ENCODE measurements at regions not wholly inside any gene's neighbourhood (a gene's known extent, or its start where the extent isn't known, plus 50 kb on each side); places are given as distances from the start of the nearest gene placed in this dataset.

- Histone ChIP-seq H3K36me3 (ENCODE audit: control insufficient read depth in 1 of 2, insufficient read depth in 2 of 2, low read depth in 1 of 2, low read length in 2 of 2) (no peaks in the 10 kb centered on the region), H2AFZ (ENCODE audit: low read depth, low read length) (no peak overlapping the region), H3K27me3 (ENCODE audit: control insufficient read depth in 1 of 2, insufficient read depth in 1 of 2, low read length in 2 of 2) (no peaks in the 10 kb centered on the region), H3K4ac (ENCODE audit: low read depth in 1 of 2, low read length in 2 of 2) (no peak overlapping the region), H2BK12ac (ENCODE audit: low read length in 2 of 2) (no peak overlapping the region), H3K27ac (ENCODE audit: low read length, poor library complexity, severe bottlenecking) (no peak overlapping the region), H2BK15ac (ENCODE audit: low read depth, poor library complexity, severe bottlenecking) (no peak overlapping the region), H3K23ac (ENCODE audit: low read length in 2 of 2) (no peak overlapping the region), H3K14ac (ENCODE audit: low read length in 2 of 2) (no peak overlapping the region), H2AK5ac (ENCODE audit: low read length, severe bottlenecking) (no peak overlapping the region), H4K91ac (ENCODE audit: low read length) (no peak overlapping the region), H4K8ac (ENCODE audit: low read length) (no peak overlapping the region), H3K4me3 (ENCODE audit: insufficient read depth in 1 of 2, low read depth in 1 of 2, low read length in 2 of 2) (no peak overlapping the region), H3K18ac (ENCODE audit: low read depth in 1 of 2, low read length in 2 of 2) (no peak overlapping the region), H2BK120ac (ENCODE audit: low read depth, low read length) (no peak overlapping the region), H3K79me1 (replicated peaks; ENCODE audit: low read length, poor library complexity, severe bottlenecking) (no peaks in the 10 kb centered on the region), H2BK5ac (ENCODE audit: low read depth, low read length, poor library complexity, severe bottlenecking) (no peak overlapping the region), H3K4me2 (ENCODE audit: low read length, poor library complexity, severe bottlenecking) (no peak overlapping the region), H3K9ac (ENCODE audit: low read length) (no peak overlapping the region), H3K9me3 (ENCODE audit: control insufficient read depth, low read length) (peaks cover 3% of the 10 kb centered on the region), H3K4me1 (ENCODE audit: control insufficient read depth, insufficient read depth, low read depth, low read length) (no peaks in the 10 kb centered on the region)
- 83% methylated on average over 2 of the region's 2 CpGs for WGBS
- DNase-seq, result no peak
These were observed 338.7 kb upstream of the SMC2 start for GRCh38 chr9:103755441-103755840.

GRCh38 chr9:103755986-103756385, 338.1 kb upstream of the SMC2 start:
- DNase-seq, result no peak
- no peaks in the 10 kb centered on the region for H3K79me1 ChIP-seq (replicated peaks; ENCODE audit: low read length, poor library complexity, severe bottlenecking)
- no peak overlapping the region for H3K4me2 ChIP-seq (ENCODE audit: low read length, poor library complexity, severe bottlenecking)
- no peak overlapping the region for H2AK5ac ChIP-seq (ENCODE audit: low read length, severe bottlenecking)
- H2BK120ac ChIP-seq (ENCODE audit: low read depth, low read length), result no peak overlapping the region
- H3K4me3 ChIP-seq (ENCODE audit: insufficient read depth in 1 of 2, low read depth in 1 of 2, low read length in 2 of 2), result no peak overlapping the region
- H3K27ac ChIP-seq (ENCODE audit: low read length, poor library complexity, severe bottlenecking), result no peak overlapping the region
- no peak overlapping the region for H2BK5ac ChIP-seq (ENCODE audit: low read depth, low read length, poor library complexity, severe bottlenecking)
- no peak overlapping the region for H3K14ac ChIP-seq (ENCODE audit: low read length in 2 of 2)
- no peak overlapping the region for H3K18ac ChIP-seq (ENCODE audit: low read depth in 1 of 2, low read length in 2 of 2)
- no peak overlapping the region for H2BK12ac ChIP-seq (ENCODE audit: low read length in 2 of 2)
- WGBS, result no CpG with 5 or more reads among the region's 1 CpG
- H3K27me3 ChIP-seq (ENCODE audit: control insufficient read depth in 1 of 2, insufficient read depth in 1 of 2, low read length in 2 of 2), result no peaks in the 10 kb centered on the region
- H3K4ac ChIP-seq (ENCODE audit: low read depth in 1 of 2, low read length in 2 of 2), result no peak overlapping the region
- H3K36me3 ChIP-seq (ENCODE audit: control insufficient read depth in 1 of 2, insufficient read depth in 2 of 2, low read depth in 1 of 2, low read length in 2 of 2), result no peaks in the 10 kb centered on the region
- H4K91ac ChIP-seq (ENCODE audit: low read length), result no peak overlapping the region
- no peak overlapping the region for H3K23ac ChIP-seq (ENCODE audit: low read length in 2 of 2)
- no peak overlapping the region for H2AFZ ChIP-seq (ENCODE audit: low read depth, low read length)
- H2BK15ac ChIP-seq (ENCODE audit: low read depth, poor library complexity, severe bottlenecking), result no peak overlapping the region
- H3K9ac ChIP-seq (ENCODE audit: low read length), result no peak overlapping the region
- H3K9me3 ChIP-seq (ENCODE audit: control insufficient read depth, low read length), result peaks cover 3% of the 10 kb centered on the region
- no peak overlapping the region for H4K8ac ChIP-seq (ENCODE audit: low read length)
- no peaks in the 10 kb centered on the region for H3K4me1 ChIP-seq (ENCODE audit: control insufficient read depth, insufficient read depth, low read depth, low read length)

GRCh38 chr9:103757062-103757461, 337.0 kb upstream of the SMC2 start:
- no peak overlapping the region for H3K4me3 ChIP-seq (ENCODE audit: insufficient read depth in 1 of 2, low read depth in 1 of 2, low read length in 2 of 2)
- H4K8ac ChIP-seq (ENCODE audit: low read length), result no peak overlapping the region
- H3K14ac ChIP-seq (ENCODE audit: low read length in 2 of 2), result no peak overlapping the region
- H3K4me1 ChIP-seq (ENCODE audit: control insufficient read depth, insufficient read depth, low read depth, low read length), result no peaks in the 10 kb centered on the region
- no peak overlapping the region for H3K4ac ChIP-seq (ENCODE audit: low read depth in 1 of 2, low read length in 2 of 2)
- H2BK5ac ChIP-seq (ENCODE audit: low read depth, low read length, poor library complexity, severe bottlenecking), result no peak overlapping the region
- no peak overlapping the region for H2AFZ ChIP-seq (ENCODE audit: low read depth, low read length)
- peaks cover 3% of the 10 kb centered on the region for H3K9me3 ChIP-seq (ENCODE audit: control insufficient read depth, low read length)
- no peaks in the 10 kb centered on the region for H3K36me3 ChIP-seq (ENCODE audit: control insufficient read depth in 1 of 2, insufficient read depth in 2 of 2, low read depth in 1 of 2, low read length in 2 of 2)
- no peak overlapping the region for H4K91ac ChIP-seq (ENCODE audit: low read length)
- no peak overlapping the region for H3K23ac ChIP-seq (ENCODE audit: low read length in 2 of 2)
- H3K27me3 ChIP-seq (ENCODE audit: control insufficient read depth in 1 of 2, insufficient read depth in 1 of 2, low read length in 2 of 2), result no peaks in the 10 kb centered on the region
- no peak overlapping the region for H2AK5ac ChIP-seq (ENCODE audit: low read length, severe bottlenecking)
- H3K18ac ChIP-seq (ENCODE audit: low read depth in 1 of 2, low read length in 2 of 2), result no peak overlapping the region
- no peak overlapping the region for H3K27ac ChIP-seq (ENCODE audit: low read length, poor library complexity, severe bottlenecking)
- 45% methylated on average over 3 of the region's 3 CpGs for WGBS
- DNase-seq, result no peak
- H3K79me1 ChIP-seq (replicated peaks; ENCODE audit: low read length, poor library complexity, severe bottlenecking), result no peaks in the 10 kb centered on the region
- H3K4me2 ChIP-seq (ENCODE audit: low read length, poor library complexity, severe bottlenecking), result no peak overlapping the region
- H2BK120ac ChIP-seq (ENCODE audit: low read depth, low read length), result no peak overlapping the region
- H3K9ac ChIP-seq (ENCODE audit: low read length), result no peak overlapping the region
- H2BK15ac ChIP-seq (ENCODE audit: low read depth, poor library complexity, severe bottlenecking), result no peak overlapping the region
- no peak overlapping the region for H2BK12ac ChIP-seq (ENCODE audit: low read length in 2 of 2)

- Histone ChIP-seq H3K36me3 (ENCODE audit: control insufficient read depth in 1 of 2, insufficient read depth in 2 of 2, low read depth in 1 of 2, low read length in 2 of 2) (no peaks in the 10 kb centered on the region), H3K23ac (ENCODE audit: low read length in 2 of 2) (no peak overlapping the region), H3K79me1 (replicated peaks; ENCODE audit: low read length, poor library complexity, severe bottlenecking) (no peaks in the 10 kb centered on the region), H3K4me1 (ENCODE audit: control insufficient read depth, insufficient read depth, low read depth, low read length) (no peaks in the 10 kb centered on the region), H3K27ac (ENCODE audit: low read length, poor library complexity, severe bottlenecking) (no peak overlapping the region), H3K4me2 (ENCODE audit: low read length, poor library complexity, severe bottlenecking) (no peak overlapping the region), H2BK120ac (ENCODE audit: low read depth, low read length) (no peak overlapping the region), H4K91ac (ENCODE audit: low read length) (no peak overlapping the region), H3K4me3 (ENCODE audit: insufficient read depth in 1 of 2, low read depth in 1 of 2, low read length in 2 of 2) (no peak overlapping the region), H2AFZ (ENCODE audit: low read depth, low read length) (no peak overlapping the region), H3K14ac (ENCODE audit: low read length in 2 of 2) (no peak overlapping the region), H2BK15ac (ENCODE audit: low read depth, poor library complexity, severe bottlenecking) (no peak overlapping the region), H3K4ac (ENCODE audit: low read depth in 1 of 2, low read length in 2 of 2) (no peak overlapping the region), H3K27me3 (ENCODE audit: control insufficient read depth in 1 of 2, insufficient read depth in 1 of 2, low read length in 2 of 2) (no peaks in the 10 kb centered on the region), H3K9ac (ENCODE audit: low read length) (no peak overlapping the region), H2AK5ac (ENCODE audit: low read length, severe bottlenecking) (no peak overlapping the region), H2BK5ac (ENCODE audit: low read depth, low read length, poor library complexity, severe bottlenecking) (no peak overlapping the region), H3K9me3 (ENCODE audit: control insufficient read depth, low read length) (no peaks in the 10 kb centered on the region), H4K8ac (ENCODE audit: low read length) (no peak overlapping the region), H2BK12ac (ENCODE audit: low read length in 2 of 2) (no peak overlapping the region), H3K18ac (ENCODE audit: low read depth in 1 of 2, low read length in 2 of 2) (no peak overlapping the region)
- DNase-seq, result no peak
- no CpG with 5 or more reads among the region's 2 CpGs for WGBS
These were observed 332.6 kb upstream of the SMC2 start for GRCh38 chr9:103761466-103761865.
